Medulla oblongata (tissue), 1 donor: ENCODE measurements at regions not wholly inside any gene's neighbourhood (a gene's known extent, or its start where the extent isn't known, plus 50 kb on each side); places are given as distances from the start of the nearest gene placed in this dataset.
"Not testable (repeated sequence)": the region's sequence is repeated elsewhere in the genome, so short reads cannot be mapped to it uniquely, and the experiment has no call there.

ENCODE experiments used
- DNase-seq: peaks from one replicate; pipeline ENCODE4 v3.0.0-alpha.2; 2015; ENCODE audit errors: extremely low spot score

GRCh38 chrX:89539150-89539549, 382.6 kb upstream of the TGIF2LX start:
- not testable (repeated sequence) for DNase-seq

GRCh38 chrX:89557146-89557545, 364.6 kb upstream of the TGIF2LX start:
- DNase-seq = not testable (repeated sequence)

GRCh38 chrX:89562079-89562478, 359.6 kb upstream of the TGIF2LX start:
- DNase-seq = not testable (repeated sequence)

GRCh38 chrX:89563107-89563506, 358.6 kb upstream of the TGIF2LX start:
- DNase-seq = not testable (repeated sequence)

- not testable (repeated sequence) for DNase-seq
These were observed 353.9 kb upstream of the TGIF2LX start for GRCh38 chrX:89567787-89568186.

- not testable (repeated sequence) for DNase-seq
These were observed 339.8 kb upstream of the TGIF2LX start for GRCh38 chrX:89581868-89582267.

GRCh38 chrX:89631858-89632257, 289.9 kb upstream of the TGIF2LX start:
- not testable (repeated sequence) for DNase-seq

GRCh38 chrX:89635887-89636286, 285.8 kb upstream of the TGIF2LX start:
- not testable (repeated sequence) for DNase-seq

- not testable (repeated sequence) for DNase-seq
These were observed 263.0 kb upstream of the TGIF2LX start for GRCh38 chrX:89658662-89659061.

GRCh38 chrX:89706481-89706880, 215.2 kb upstream of the TGIF2LX start:
- not testable (repeated sequence) for DNase-seq

GRCh38 chrX:89707363-89707927, 214.3 kb upstream of the TGIF2LX start:
- DNase-seq = not testable (repeated sequence)

- DNase-seq = not testable (repeated sequence)
These were observed 187.3 kb upstream of the TGIF2LX start for GRCh38 chrX:89734367-89734766.

GRCh38 chrX:89756466-89756865, 165.2 kb upstream of the TGIF2LX start:
- DNase-seq = not testable (repeated sequence)

- DNase-seq = not testable (repeated sequence)
These were observed 163.9 kb upstream of the TGIF2LX start for GRCh38 chrX:89757767-89758166.

GRCh38 chrX:89759076-89759685, 162.5 kb upstream of the TGIF2LX start:
- DNase-seq = not testable (repeated sequence)

- not testable (repeated sequence) for DNase-seq
These were observed 150.1 kb upstream of the TGIF2LX start for GRCh38 chrX:89771639-89772038.

GRCh38 chrX:89811440-89811839, 110.3 kb upstream of the TGIF2LX start:
- not testable (repeated sequence) for DNase-seq

GRCh38 chrX:89839723-89840122, 82.0 kb upstream of the TGIF2LX start:
- not testable (repeated sequence) for DNase-seq

GRCh38 chrX:89871662-89872061, 50.0 kb upstream of the TGIF2LX start:
- peak; percentile 6 for DNase-seq
